HEK293T (cell line): ENCODE measurements at regions not wholly inside any gene's neighbourhood (a gene's known extent, or its start where the extent isn't known, plus 50 kb on each side); places are given as distances from the start of the nearest gene placed in this dataset.

Experiments
- BHLHE40 ChIP-seq: fragments of 450-650 bp; IDR thresholded peaks from 2 replicates; pipeline ENCODE4 v1.6.1; 2016; ENCODE audit warnings: mild to moderate bottlenecking, moderate library complexity, borderline replicate concordance
- CTBP1 ChIP-seq: fragments of 450-650 bp; IDR thresholded peaks from 2 replicates; pipeline ENCODE4 v1.6.1; 2016; ENCODE audit warnings: borderline replicate concordance
- FOXA1 ChIP-seq: fragments of 450-650 bp; IDR thresholded peaks from 2 replicates; pipeline ENCODE4 v1.6.1; 2016; ENCODE audit warnings: mild to moderate bottlenecking
- FOXK2 ChIP-seq: fragments of 450-650 bp; IDR thresholded peaks from 2 replicates; pipeline ENCODE4 v1.6.1; 2016; ENCODE audit warnings: mild to moderate bottlenecking
- FOXM1 ChIP-seq: fragments of 450-650 bp; IDR thresholded peaks from 2 replicates; pipeline ENCODE4 v1.6.1; 2017; ENCODE audit warnings: mild to moderate bottlenecking, borderline replicate concordance
- HDGF ChIP-seq: fragments of 450-650 bp; IDR thresholded peaks from 2 replicates; pipeline ENCODE4 v1.6.1; 2017; ENCODE audit warnings: antibody characterized with exemption, borderline replicate concordance
- L3MBTL2 ChIP-seq: fragments of 450-650 bp; conservative IDR thresholded peaks from 2 replicates; pipeline ENCODE4 v1.6.1; 2016; ENCODE audit warnings: mild to moderate bottlenecking
- NFRKB ChIP-seq: fragments of 450-650 bp; IDR thresholded peaks from 2 replicates; pipeline ENCODE4 v1.6.1; 2016; ENCODE audit warnings: mild to moderate bottlenecking, moderate library complexity
- SP1 ChIP-seq: fragments of 450-650 bp; IDR thresholded peaks from 2 replicates; pipeline ENCODE4 v1.6.1; 2017
- SUZ12 ChIP-seq: fragments of 450-650 bp; IDR thresholded peaks from 2 replicates; pipeline ENCODE4 v1.6.1; 2016; ENCODE audit warnings: mild to moderate bottlenecking
- TARDBP ChIP-seq: fragments of 450-650 bp; IDR thresholded peaks from 2 replicates; pipeline ENCODE4 v1.6.1; 2016
- ZNF384 ChIP-seq: fragments of 450-650 bp; IDR thresholded peaks from 2 replicates; pipeline ENCODE4 v1.6.1; 2016

DNA sequence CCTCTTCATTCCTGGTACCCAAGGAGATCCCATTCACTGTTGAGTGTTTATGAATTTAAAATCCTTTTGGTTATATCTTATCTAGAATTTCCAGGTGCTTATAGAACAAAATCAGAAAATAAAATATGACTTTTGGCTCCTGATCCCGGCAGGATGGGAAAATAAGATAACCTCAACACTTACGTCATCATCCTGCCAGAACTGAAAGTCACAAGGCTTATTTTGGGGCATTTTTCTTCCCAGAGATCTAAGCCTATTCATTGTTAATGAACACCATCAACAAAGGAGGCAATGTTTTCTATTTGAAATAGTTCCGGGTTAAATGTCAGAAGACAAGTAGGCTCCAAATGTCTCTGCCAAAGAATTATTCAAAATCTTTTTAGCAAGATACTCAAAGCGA is 580.6 kb downstream of the TFAP2A start:
- no peak for TF ChIP-seq SP1
- TF ChIP-seq FOXA1 = no peak
- TF ChIP-seq BHLHE40 = no peak
- no peak for TF ChIP-seq TARDBP
- no peak for TF ChIP-seq FOXK2
- no peak for TF ChIP-seq ZNF384
- TF ChIP-seq NFRKB = no peak
- TF ChIP-seq HDGF = no peak
- TF ChIP-seq CTBP1 = no peak
- no peak for TF ChIP-seq L3MBTL2
- no peak for TF ChIP-seq SUZ12
- no peak for TF ChIP-seq FOXM1
